ENCODE measurements at regions not wholly inside any gene's neighbourhood (a gene's known extent, or its start where the extent isn't known, plus 50 kb on each side); places are given as distances from the start of the nearest gene placed in this dataset.

DNA sequence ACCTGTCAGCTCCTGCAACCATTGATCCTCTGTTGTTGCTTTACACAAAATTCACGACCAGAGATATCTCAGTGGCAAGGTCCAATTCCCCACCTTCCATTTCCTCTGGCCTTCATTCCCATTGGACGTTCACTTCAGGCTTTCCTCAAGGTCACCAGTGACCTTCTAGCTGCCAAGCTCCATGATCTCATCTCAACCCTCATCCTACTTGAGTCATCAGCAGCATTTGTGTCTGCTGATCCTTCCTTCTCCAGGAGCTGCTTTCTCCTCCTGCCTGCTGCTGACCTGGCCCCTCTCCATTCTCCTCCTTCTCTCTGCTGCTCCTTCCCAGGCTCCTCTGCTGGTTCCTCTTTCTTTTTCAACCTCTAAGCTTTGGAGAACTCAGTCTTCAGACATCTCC, 66.2 kb upstream of the C10orf90 start:
- TF ChIP-seq TCF7L2 (IDR thresholded peaks at IDR 0.05; ENCODE audit: low read depth, low read length) (no peak), POLR2AphosphoS5 (IDR thresholded peaks at IDR 0.05; ENCODE audit: low read depth, low read length) (no peak), SIN3A (IDR thresholded peaks at IDR 0.05; ENCODE audit: borderline replicate concordance, insufficient read depth, low read depth, low read length) (no peak)
- TF ChIP-seq, protein P1, sequence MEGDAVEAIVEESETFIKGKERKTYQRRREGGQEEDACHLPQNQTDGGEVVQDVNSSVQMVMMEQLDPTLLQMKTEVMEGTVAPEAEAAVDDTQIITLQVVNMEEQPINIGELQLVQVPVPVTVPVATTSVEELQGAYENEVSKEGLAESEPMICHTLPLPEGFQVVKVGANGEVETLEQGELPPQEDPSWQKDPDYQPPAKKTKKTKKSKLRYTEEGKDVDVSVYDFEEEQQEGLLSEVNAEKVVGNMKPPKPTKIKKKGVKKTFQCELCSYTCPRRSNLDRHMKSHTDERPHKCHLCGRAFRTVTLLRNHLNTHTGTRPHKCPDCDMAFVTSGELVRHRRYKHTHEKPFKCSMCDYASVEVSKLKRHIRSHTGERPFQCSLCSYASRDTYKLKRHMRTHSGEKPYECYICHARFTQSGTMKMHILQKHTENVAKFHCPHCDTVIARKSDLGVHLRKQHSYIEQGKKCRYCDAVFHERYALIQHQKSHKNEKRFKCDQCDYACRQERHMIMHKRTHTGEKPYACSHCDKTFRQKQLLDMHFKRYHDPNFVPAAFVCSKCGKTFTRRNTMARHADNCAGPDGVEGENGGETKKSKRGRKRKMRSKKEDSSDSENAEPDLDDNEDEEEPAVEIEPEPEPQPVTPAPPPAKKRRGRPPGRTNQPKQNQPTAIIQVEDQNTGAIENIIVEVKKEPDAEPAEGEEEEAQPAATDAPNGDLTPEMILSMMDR (IDR thresholded peaks at IDR 0.05) = no peak
- TF ChIP-seq, protein P2, sequence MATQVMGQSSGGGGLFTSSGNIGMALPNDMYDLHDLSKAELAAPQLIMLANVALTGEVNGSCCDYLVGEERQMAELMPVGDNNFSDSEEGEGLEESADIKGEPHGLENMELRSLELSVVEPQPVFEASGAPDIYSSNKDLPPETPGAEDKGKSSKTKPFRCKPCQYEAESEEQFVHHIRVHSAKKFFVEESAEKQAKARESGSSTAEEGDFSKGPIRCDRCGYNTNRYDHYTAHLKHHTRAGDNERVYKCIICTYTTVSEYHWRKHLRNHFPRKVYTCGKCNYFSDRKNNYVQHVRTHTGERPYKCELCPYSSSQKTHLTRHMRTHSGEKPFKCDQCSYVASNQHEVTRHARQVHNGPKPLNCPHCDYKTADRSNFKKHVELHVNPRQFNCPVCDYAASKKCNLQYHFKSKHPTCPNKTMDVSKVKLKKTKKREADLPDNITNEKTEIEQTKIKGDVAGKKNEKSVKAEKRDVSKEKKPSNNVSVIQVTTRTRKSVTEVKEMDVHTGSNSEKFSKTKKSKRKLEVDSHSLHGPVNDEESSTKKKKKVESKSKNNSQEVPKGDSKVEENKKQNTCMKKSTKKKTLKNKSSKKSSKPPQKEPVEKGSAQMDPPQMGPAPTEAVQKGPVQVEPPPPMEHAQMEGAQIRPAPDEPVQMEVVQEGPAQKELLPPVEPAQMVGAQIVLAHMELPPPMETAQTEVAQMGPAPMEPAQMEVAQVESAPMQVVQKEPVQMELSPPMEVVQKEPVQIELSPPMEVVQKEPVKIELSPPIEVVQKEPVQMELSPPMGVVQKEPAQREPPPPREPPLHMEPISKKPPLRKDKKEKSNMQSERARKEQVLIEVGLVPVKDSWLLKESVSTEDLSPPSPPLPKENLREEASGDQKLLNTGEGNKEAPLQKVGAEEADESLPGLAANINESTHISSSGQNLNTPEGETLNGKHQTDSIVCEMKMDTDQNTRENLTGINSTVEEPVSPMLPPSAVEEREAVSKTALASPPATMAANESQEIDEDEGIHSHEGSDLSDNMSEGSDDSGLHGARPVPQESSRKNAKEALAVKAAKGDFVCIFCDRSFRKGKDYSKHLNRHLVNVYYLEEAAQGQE (IDR thresholded peaks at IDR 0.05; ENCODE audit: insufficient read depth in 1 of 2, low read depth in 2 of 2, low read length in 1 of 2) = no peak

All from Panc1 (cell line).